GM23338 (cell line): ENCODE measurements at regions not wholly inside any gene's neighbourhood (a gene's known extent, or its start where the extent isn't known, plus 50 kb on each side); places are given as distances from the start of the nearest gene placed in this dataset.

ENCODE experiments used
- ATAC-seq: fragments of 200-7000 bp; cut with Tn5 transposase; 3 replicates; pipeline ENCODE4 v1.9.1; 2020
- DNase-seq: peaks from one replicate; pipeline ENCODE4 v3.0.0-alpha.2; 2015; ENCODE audit warnings: low spot score
- H2AFZ ChIP-seq: fragments of 200-600 bp; sonication (generic); 2 replicates; pipeline ENCODE4 v1.8.0; 2016; ENCODE audit warnings: antibody characterized with exemption, mild to moderate bottlenecking, moderate library complexity
- H3F3A ChIP-seq: fragments of 200-600 bp; sonication (generic); replicated peaks from 2 replicates; pipeline ENCODE4 v1.8.0; 2017; ENCODE audit warnings: antibody characterized with exemption, mixed run types, low read depth
- H3K27ac ChIP-seq: fragments of 200-600 bp; sonication (generic); 2 replicates; pipeline ENCODE4 v1.6.1; 2016; ENCODE audit warnings: low read depth
- H3K27me3 ChIP-seq: fragments of 200-600 bp; sonication (generic); 2 replicates; pipeline ENCODE4 v1.8.0; 2016; ENCODE audit warnings: mild to moderate bottlenecking, mixed run types, moderate library complexity; ENCODE audit not compliant: insufficient read depth
- H3K36me3 ChIP-seq: fragments of 200-600 bp; sonication (generic); 2 replicates; pipeline ENCODE4 v1.8.0; 2016; ENCODE audit warnings: mild to moderate bottlenecking; ENCODE audit not compliant: insufficient read depth
- H3K4me1 ChIP-seq: fragments of 200-600 bp; sonication (generic); 2 replicates; pipeline ENCODE4 v1.8.0; 2016; ENCODE audit warnings: mild to moderate bottlenecking, moderate library complexity; ENCODE audit not compliant: insufficient read depth
- H3K4me2 ChIP-seq: fragments of 200-600 bp; sonication (generic); 2 replicates; pipeline ENCODE4 v1.7.1; 2017; ENCODE audit warnings: mixed run types
- H3K4me3 ChIP-seq: fragments of 200-600 bp; sonication (generic); 2 replicates; pipeline ENCODE4 v1.6.1; 2016; ENCODE audit warnings: mixed run types
- H3K79me2 ChIP-seq: fragments of 200-600 bp; sonication (generic); replicated peaks from 2 replicates; pipeline ENCODE4 v1.8.0; 2017; ENCODE audit warnings: mild to moderate bottlenecking; ENCODE audit not compliant: insufficient read depth
- H3K9me2 ChIP-seq: fragments of 200-600 bp; sonication (generic); 2 replicates; pipeline ENCODE4 v1.8.0; 2017; ENCODE audit not compliant: insufficient read depth
- H4K20me1 ChIP-seq: fragments of 200-600 bp; sonication (generic); replicated peaks from 2 replicates; pipeline ENCODE4 v1.8.0; 2017; ENCODE audit warnings: mild to moderate bottlenecking; ENCODE audit not compliant: insufficient read depth
- H3K27ac Mint-ChIP-seq: 2 replicates; pipeline ENCODE4 v1.8.0; 2020; ENCODE audit warnings: inconsistent platforms, mild to moderate bottlenecking, moderate library complexity, mixed read lengths
- H3K27me3 Mint-ChIP-seq: 3 replicates; pipeline ENCODE4 v1.8.0; 2022; ENCODE audit warnings: low read depth, mild to moderate bottlenecking, moderate library complexity, mixed read lengths, inconsistent platforms; ENCODE audit not compliant: insufficient read depth, poor library complexity
- H3K36me3 Mint-ChIP-seq: 3 replicates; pipeline ENCODE4 v1.8.0; 2021; ENCODE audit warnings: low read depth, mild to moderate bottlenecking, inconsistent platforms, moderate library complexity, mixed read lengths
- H3K4me1 Mint-ChIP-seq: 3 replicates; pipeline ENCODE4 v1.8.0; 2020; ENCODE audit warnings: mild to moderate bottlenecking, inconsistent platforms, mixed read lengths
- H3K4me3 Mint-ChIP-seq: 3 replicates; pipeline ENCODE4 v1.8.0; 2021; ENCODE audit warnings: moderate library complexity, mild to moderate bottlenecking, inconsistent platforms, mixed read lengths
- H3K9me3 Mint-ChIP-seq: 3 replicates; pipeline ENCODE4 v1.8.0; 2020; ENCODE audit warnings: moderate library complexity, mild to moderate bottlenecking, inconsistent platforms, mixed read lengths
- CREB1 ChIP-seq: fragments of 250-450 bp; sonication (Bioruptor Pico); IDR thresholded peaks from 2 replicates; pipeline ENCODE4 v1.5.0; 2020; ENCODE audit warnings: low read depth, mild to moderate bottlenecking, moderate library complexity
- EZH2 ChIP-seq: fragments of 200-600 bp; sonication (generic); IDR thresholded peaks from one replicate; pipeline ENCODE4 v1.8.0; 2017; ENCODE audit warnings: antibody characterized with exemption, mild to moderate bottlenecking, low read depth; ENCODE audit not compliant: unreplicated experiment
- EZH2phosphoT487 ChIP-seq: fragments of 200-600 bp; sonication (generic); IDR thresholded peaks from one replicate; pipeline ENCODE4 v1.8.1; 2018; ENCODE audit warnings: antibody characterized with exemption; ENCODE audit not compliant: unreplicated experiment
- JUNB ChIP-seq: IDR thresholded peaks from one replicate; pipeline ENCODE4 v1.6.1; 2016; ENCODE audit warnings: antibody characterized with exemption; ENCODE audit not compliant: unreplicated experiment
- NANOG ChIP-seq: IDR thresholded peaks from 2 replicates; pipeline ENCODE4 v1.6.1; 2016; ENCODE audit warnings: antibody characterized with exemption, borderline replicate concordance
- POLR2AphosphoS5 ChIP-seq: IDR thresholded peaks from 2 replicates; pipeline ENCODE4 v1.6.1; 2016; ENCODE audit warnings: antibody characterized with exemption, low read depth
- STAT1 ChIP-seq: IDR thresholded peaks from one replicate; pipeline ENCODE4 v1.6.1; 2016; ENCODE audit warnings: antibody characterized with exemption; ENCODE audit not compliant: unreplicated experiment
- ZNF114 ChIP-seq: fragments of 250-450 bp; sonication (Bioruptor Pico); IDR thresholded peaks from 2 replicates; pipeline ENCODE4 v1.5.0; 2020; ENCODE audit warnings: mild to moderate bottlenecking, moderate library complexity
- ZNF331 ChIP-seq: fragments of 250-450 bp; sonication (Bioruptor Pico); IDR thresholded peaks from 2 replicates; pipeline ENCODE4 v1.5.0; 2020; ENCODE audit warnings: low read depth, mild to moderate bottlenecking, moderate library complexity
- TF ChIP-seq, protein P1 (sequence below), 2 experiments: fragments of 200-600 bp in 1 of 2; sonication (generic) in 1 of 2; conservative IDR thresholded peaks; 2 replicates each; pipeline versions ENCODE4 v1.5.1 to v1.6.1; 2016 to 2017; ENCODE audit warnings: antibody characterized with exemption in 2 of 2, low read depth in 2 of 2, mild to moderate bottlenecking in 2 of 2, moderate library complexity in 1 of 2
- TF ChIP-seq, protein P2 (sequence below): IDR thresholded peaks from one replicate; pipeline ENCODE4 v1.6.1; 2018; ENCODE audit warnings: antibody characterized with exemption; ENCODE audit not compliant: unreplicated experiment
- TF ChIP-seq, protein P3 (sequence below): fragments of 250-450 bp; sonication (Bioruptor Pico); IDR thresholded peaks from 2 replicates; pipeline ENCODE4 v1.5.0; 2020; ENCODE audit warnings: mild to moderate bottlenecking, moderate library complexity
- TF ChIP-seq, protein P4 (sequence below): IDR thresholded peaks from 2 replicates; pipeline ENCODE4 v1.6.1; 2016; ENCODE audit warnings: antibody characterized with exemption

DNA sequence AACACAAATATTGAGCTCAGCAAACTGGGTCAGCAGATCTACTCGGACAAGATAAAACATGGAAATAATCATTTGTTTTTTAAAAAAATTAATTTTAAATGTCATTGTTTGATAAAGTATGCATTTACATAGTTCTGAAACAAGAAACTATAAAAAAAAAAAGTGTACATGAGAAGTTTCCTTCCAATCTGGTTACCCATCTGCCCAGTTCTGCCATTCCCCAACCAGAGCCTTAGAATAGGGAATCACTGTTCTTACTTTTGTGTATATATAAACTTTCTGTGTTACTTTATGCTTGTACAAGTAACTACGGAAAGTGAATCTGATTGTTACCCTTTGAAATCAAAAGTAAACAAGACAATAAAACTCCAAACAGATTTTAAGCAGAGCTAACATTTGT lies 791.4 kb downstream of the HACE1 start:
- ATAC-seq (no peak), DNase-seq (no peak)
- H2AFZ ChIP-seq: no peak overlapping the region
- H3K79me2 ChIP-seq: no peaks in the 10 kb centered on the region
- H3K27me3 Mint-ChIP-seq: no peaks in the 10 kb centered on the region
- H3K9me2 ChIP-seq: 0 out of 2 replicates have a peak, but pooled peaks cover 4% of the 10 kb centered on the region
- no peak overlapping the region for H3K4me3 Mint-ChIP-seq
- TF ChIP-seq JUNB (no peak), ZNF331 (no peak), EZH2 (no peak), POLR2AphosphoS5 (no peak), CREB1 (CRISPR knock-in tag) (no peak), NANOG (no peak), ZNF114 (CRISPR knock-in tag) (no peak), STAT1 (no peak), EZH2phosphoT487 (no peak)
- TF ChIP-seq, protein P1, sequence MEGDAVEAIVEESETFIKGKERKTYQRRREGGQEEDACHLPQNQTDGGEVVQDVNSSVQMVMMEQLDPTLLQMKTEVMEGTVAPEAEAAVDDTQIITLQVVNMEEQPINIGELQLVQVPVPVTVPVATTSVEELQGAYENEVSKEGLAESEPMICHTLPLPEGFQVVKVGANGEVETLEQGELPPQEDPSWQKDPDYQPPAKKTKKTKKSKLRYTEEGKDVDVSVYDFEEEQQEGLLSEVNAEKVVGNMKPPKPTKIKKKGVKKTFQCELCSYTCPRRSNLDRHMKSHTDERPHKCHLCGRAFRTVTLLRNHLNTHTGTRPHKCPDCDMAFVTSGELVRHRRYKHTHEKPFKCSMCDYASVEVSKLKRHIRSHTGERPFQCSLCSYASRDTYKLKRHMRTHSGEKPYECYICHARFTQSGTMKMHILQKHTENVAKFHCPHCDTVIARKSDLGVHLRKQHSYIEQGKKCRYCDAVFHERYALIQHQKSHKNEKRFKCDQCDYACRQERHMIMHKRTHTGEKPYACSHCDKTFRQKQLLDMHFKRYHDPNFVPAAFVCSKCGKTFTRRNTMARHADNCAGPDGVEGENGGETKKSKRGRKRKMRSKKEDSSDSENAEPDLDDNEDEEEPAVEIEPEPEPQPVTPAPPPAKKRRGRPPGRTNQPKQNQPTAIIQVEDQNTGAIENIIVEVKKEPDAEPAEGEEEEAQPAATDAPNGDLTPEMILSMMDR (conservative IDR thresholded peaks at IDR 0.05; ENCODE audit: low read depth in 2 of 2): no peak
- TF ChIP-seq, protein P2, sequence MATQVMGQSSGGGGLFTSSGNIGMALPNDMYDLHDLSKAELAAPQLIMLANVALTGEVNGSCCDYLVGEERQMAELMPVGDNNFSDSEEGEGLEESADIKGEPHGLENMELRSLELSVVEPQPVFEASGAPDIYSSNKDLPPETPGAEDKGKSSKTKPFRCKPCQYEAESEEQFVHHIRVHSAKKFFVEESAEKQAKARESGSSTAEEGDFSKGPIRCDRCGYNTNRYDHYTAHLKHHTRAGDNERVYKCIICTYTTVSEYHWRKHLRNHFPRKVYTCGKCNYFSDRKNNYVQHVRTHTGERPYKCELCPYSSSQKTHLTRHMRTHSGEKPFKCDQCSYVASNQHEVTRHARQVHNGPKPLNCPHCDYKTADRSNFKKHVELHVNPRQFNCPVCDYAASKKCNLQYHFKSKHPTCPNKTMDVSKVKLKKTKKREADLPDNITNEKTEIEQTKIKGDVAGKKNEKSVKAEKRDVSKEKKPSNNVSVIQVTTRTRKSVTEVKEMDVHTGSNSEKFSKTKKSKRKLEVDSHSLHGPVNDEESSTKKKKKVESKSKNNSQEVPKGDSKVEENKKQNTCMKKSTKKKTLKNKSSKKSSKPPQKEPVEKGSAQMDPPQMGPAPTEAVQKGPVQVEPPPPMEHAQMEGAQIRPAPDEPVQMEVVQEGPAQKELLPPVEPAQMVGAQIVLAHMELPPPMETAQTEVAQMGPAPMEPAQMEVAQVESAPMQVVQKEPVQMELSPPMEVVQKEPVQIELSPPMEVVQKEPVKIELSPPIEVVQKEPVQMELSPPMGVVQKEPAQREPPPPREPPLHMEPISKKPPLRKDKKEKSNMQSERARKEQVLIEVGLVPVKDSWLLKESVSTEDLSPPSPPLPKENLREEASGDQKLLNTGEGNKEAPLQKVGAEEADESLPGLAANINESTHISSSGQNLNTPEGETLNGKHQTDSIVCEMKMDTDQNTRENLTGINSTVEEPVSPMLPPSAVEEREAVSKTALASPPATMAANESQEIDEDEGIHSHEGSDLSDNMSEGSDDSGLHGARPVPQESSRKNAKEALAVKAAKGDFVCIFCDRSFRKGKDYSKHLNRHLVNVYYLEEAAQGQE: no peak
- TF ChIP-seq, protein P3, sequence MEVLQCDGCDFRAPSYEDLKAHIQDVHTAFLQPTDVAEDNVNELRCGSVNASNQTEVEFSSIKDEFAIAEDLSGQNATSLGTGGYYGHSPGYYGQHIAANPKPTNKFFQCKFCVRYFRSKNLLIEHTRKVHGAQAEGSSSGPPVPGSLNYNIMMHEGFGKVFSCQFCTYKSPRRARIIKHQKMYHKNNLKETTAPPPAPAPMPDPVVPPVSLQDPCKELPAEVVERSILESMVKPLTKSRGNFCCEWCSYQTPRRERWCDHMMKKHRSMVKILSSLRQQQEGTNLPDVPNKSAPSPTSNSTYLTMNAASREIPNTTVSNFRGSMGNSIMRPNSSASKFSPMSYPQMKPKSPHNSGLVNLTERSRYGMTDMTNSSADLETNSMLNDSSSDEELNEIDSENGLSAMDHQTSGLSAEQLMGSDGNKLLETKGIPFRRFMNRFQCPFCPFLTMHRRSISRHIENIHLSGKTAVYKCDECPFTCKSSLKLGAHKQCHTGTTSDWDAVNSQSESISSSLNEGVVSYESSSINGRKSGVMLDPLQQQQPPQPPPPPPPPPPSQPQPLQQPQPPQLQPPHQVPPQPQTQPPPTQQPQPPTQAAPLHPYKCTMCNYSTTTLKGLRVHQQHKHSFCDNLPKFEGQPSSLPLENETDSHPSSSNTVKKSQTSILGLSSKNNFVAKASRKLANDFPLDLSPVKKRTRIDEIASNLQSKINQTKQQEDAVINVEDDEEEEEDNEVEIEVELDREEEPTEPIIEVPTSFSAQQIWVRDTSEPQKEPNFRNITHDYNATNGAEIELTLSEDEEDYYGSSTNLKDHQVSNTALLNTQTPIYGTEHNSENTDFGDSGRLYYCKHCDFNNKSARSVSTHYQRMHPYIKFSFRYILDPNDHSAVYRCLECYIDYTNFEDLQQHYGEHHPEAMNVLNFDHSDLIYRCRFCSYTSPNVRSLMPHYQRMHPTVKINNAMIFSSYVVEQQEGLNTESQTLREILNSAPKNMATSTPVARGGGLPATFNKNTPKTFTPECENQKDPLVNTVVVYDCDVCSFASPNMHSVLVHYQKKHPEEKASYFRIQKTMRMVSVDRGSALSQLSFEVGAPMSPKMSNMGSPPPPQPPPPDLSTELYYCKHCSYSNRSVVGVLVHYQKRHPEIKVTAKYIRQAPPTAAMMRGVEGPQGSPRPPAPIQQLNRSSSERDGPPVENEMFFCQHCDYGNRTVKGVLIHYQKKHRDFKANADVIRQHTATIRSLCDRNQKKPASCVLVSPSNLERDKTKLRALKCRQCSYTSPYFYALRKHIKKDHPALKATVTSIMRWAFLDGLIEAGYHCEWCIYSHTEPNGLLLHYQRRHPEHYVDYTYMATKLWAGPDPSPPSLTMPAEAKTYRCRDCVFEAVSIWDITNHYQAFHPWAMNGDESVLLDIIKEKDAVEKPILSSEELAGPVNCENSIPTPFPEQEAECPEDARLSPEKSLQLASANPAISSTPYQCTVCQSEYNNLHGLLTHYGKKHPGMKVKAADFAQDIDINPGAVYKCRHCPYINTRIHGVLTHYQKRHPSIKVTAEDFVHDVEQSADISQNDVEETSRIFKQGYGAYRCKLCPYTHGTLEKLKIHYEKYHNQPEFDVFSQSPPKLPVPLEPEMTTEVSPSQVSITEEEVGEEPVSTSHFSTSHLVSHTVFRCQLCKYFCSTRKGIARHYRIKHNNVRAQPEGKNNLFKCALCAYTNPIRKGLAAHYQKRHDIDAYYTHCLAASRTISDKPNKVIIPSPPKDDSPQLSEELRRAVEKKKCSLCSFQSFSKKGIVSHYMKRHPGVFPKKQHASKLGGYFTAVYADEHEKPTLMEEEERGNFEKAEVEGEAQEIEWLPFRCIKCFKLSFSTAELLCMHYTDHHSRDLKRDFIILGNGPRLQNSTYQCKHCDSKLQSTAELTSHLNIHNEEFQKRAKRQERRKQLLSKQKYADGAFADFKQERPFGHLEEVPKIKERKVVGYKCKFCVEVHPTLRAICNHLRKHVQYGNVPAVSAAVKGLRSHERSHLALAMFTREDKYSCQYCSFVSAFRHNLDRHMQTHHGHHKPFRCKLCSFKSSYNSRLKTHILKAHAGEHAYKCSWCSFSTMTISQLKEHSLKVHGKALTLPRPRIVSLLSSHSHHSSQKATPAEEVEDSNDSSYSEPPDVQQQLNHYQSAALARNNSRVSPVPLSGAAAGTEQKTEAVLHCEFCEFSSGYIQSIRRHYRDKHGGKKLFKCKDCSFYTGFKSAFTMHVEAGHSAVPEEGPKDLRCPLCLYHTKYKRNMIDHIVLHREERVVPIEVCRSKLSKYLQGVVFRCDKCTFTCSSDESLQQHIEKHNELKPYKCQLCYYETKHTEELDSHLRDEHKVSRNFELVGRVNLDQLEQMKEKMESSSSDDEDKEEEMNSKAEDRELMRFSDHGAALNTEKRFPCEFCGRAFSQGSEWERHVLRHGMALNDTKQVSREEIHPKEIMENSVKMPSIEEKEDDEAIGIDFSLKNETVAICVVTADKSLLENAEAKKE: no peak
- TF ChIP-seq, protein P4, sequence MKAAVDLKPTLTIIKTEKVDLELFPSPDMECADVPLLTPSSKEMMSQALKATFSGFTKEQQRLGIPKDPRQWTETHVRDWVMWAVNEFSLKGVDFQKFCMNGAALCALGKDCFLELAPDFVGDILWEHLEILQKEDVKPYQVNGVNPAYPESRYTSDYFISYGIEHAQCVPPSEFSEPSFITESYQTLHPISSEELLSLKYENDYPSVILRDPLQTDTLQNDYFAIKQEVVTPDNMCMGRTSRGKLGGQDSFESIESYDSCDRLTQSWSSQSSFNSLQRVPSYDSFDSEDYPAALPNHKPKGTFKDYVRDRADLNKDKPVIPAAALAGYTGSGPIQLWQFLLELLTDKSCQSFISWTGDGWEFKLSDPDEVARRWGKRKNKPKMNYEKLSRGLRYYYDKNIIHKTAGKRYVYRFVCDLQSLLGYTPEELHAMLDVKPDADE: no peak
- no peaks in the 10 kb centered on the region for H3K27me3 ChIP-seq
- no peak overlapping the region for H3K27ac Mint-ChIP-seq
- no peaks in the 10 kb centered on the region for H3K36me3 Mint-ChIP-seq
- no peaks in the 10 kb centered on the region; the same call in 1 of the 2 replicates for H3K4me1 ChIP-seq
- no peak overlapping the region for H3K4me3 ChIP-seq
- H3K4me1 Mint-ChIP-seq: 0 out of 3 replicates have a peak, but pooled peaks cover 4% of the 10 kb centered on the region
- no peaks in the 10 kb centered on the region for H4K20me1 ChIP-seq
- no peaks in the 10 kb centered on the region for H3K9me3 Mint-ChIP-seq
- no peaks in the 10 kb centered on the region for H3K36me3 ChIP-seq
- no peaks in the 10 kb centered on the region for H3F3A ChIP-seq
- H3K27ac ChIP-seq: no peak overlapping the region
- no peak overlapping the region for H3K4me2 ChIP-seq
